ENCODE measurements at regions not wholly inside any gene's neighbourhood (a gene's known extent, or its start where the extent isn't known, plus 50 kb on each side); places are given as distances from the start of the nearest gene placed in this dataset.

DNA sequence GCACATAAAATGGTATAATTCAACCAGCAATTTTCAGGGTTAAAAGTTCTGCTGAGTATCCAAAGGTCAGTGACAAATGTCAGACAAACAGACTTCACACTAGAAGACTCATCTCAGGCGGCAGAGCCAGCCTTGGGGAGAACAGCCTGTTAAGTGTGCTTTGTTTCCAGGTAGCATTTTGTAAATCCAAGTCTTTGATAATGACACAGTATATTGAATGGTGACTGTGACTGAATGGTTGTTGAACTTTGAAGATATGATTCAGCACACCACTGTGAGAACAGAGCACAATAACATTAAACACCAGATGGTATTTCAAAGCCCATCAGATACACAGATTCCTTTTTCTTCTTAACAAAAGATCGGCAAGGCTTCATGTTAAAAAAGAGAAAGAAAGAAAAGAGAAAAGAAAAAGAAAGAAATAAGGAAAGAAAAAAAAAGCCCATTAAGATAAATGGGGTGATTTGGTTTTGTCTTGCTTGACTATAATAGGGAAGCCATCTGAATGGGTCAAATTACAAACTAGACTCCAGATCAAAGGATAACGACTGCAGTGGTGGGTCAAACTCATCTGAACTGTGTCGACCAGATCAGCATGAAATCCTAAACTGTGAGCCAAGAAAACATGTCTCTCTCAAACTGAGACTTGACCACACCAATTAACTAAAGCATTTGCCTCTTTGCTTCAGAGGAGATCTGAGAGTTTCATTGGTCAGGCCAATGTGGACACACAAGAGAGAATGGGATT lies 313.0 kb upstream of the ZNF608 start:
- no peak for TF ChIP-seq CTCF (IDR thresholded peaks at IDR 0.05; ENCODE audit: insufficient read depth in 1 of 2, low read depth in 1 of 2, low read length in 1 of 2, severe bottlenecking in 1 of 2, unreplicated experiment in 1 of 2)
- intact Hi-C loops (cut with micrococcal nuclease; ENCODE audit: unreplicated experiment): loop anchor here (1.0 kb wide), 1 partner anchor 48 kb away; no protein-coding TSS in a partner anchor
- Histone ChIP-seq H3K27me3 (replicated peaks; ENCODE audit: control insufficient read depth, insufficient read depth, low read length) (no peaks in the 10 kb centered on the region), H3K4me1 (peaks cover 11% of the 10 kb centered on the region), H3K4me3 (ENCODE audit: low read depth, low read length) (no peak overlapping the region), H3K9me3 (no peaks in the 10 kb centered on the region), H3K36me3 (ENCODE audit: control insufficient read depth, insufficient read depth, low read length) (no peaks in the 10 kb centered on the region)
- Mint-ChIP-seq H3K27me3 (ENCODE audit: insufficient read depth, unreplicated experiment) (no peaks in the 10 kb centered on the region), H3K4me3 (ENCODE audit: unreplicated experiment) (peak overlapping the region; percentile 19), H3K4me1 (ENCODE audit: low read depth, unreplicated experiment) (peaks cover 13% of the 10 kb centered on the region), H3K27ac (ENCODE audit: unreplicated experiment) (peak overlapping the region; percentile 37), H3K36me3 (ENCODE audit: insufficient read depth, unreplicated experiment) (no peaks in the 10 kb centered on the region), H3K9me3 (ENCODE audit: unreplicated experiment) (no peaks in the 10 kb centered on the region)
- DNase-seq: peak in 1 of 2 experiments; percentile 4
- CTCF ChIA-PET: no interaction called here
- BruUV-seq (replicated peaks): no TSS peak
- POLR2A ChIA-PET: no interaction called here

DNA sequence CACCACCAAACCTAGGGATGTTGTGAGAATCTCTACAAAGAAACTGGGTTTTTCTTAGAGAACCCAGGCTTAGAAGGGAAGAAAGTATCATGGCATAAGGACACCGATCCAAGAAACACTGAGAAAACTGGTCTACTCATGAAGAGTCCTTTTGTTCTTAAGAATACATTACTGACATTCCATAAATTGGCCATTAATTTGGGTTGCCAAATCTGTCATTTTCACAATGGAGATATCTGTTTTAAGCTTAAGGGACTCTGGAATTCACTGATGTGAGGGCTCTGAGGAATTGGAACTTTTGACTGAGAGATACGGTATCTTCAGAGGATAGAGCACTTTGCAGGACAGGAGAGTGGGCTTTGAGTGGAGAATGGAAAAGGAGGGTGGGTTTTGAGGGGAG lies 315.3 kb upstream of the ZNF608 start:
- DNase-seq: no peak
- peaks cover 11% of the 10 kb centered on the region for H3K4me1 ChIP-seq
- ChIA-PET POLR2A (no interaction called here), CTCF (no interaction called here)
- H3K27me3 ChIP-seq (replicated peaks; ENCODE audit: control insufficient read depth, insufficient read depth, low read length): no peaks in the 10 kb centered on the region
- no peaks in the 10 kb centered on the region for H3K27me3 Mint-ChIP-seq (ENCODE audit: insufficient read depth, unreplicated experiment)
- BruUV-seq (replicated peaks): no TSS peak
- peak overlapping the region; percentile 42 for H3K27ac Mint-ChIP-seq (ENCODE audit: unreplicated experiment)
- no peak for TF ChIP-seq CTCF (IDR thresholded peaks at IDR 0.05; ENCODE audit: insufficient read depth in 1 of 2, low read depth in 1 of 2, low read length in 1 of 2, severe bottlenecking in 1 of 2, unreplicated experiment in 1 of 2)
- no peak overlapping the region for H3K4me3 ChIP-seq (ENCODE audit: low read depth, low read length)
- no peaks in the 10 kb centered on the region for H3K36me3 ChIP-seq (ENCODE audit: control insufficient read depth, insufficient read depth, low read length)
- H3K9me3 Mint-ChIP-seq (ENCODE audit: unreplicated experiment): no peaks in the 10 kb centered on the region
- no peaks in the 10 kb centered on the region for H3K36me3 Mint-ChIP-seq (ENCODE audit: insufficient read depth, unreplicated experiment)
- H3K4me1 Mint-ChIP-seq (ENCODE audit: low read depth, unreplicated experiment): peaks cover 13% of the 10 kb centered on the region
- intact Hi-C loops (cut with micrococcal nuclease; ENCODE audit: unreplicated experiment): no loop called here
- no peak overlapping the region for H3K4me3 Mint-ChIP-seq (ENCODE audit: unreplicated experiment)
- no peaks in the 10 kb centered on the region for H3K9me3 ChIP-seq

- no peaks in the 10 kb centered on the region for H3K27me3 Mint-ChIP-seq (ENCODE audit: insufficient read depth, unreplicated experiment)
- H3K4me1 Mint-ChIP-seq (ENCODE audit: low read depth, unreplicated experiment): no peaks in the 10 kb centered on the region
- Histone ChIP-seq H3K4me1 (no peaks in the 10 kb centered on the region), H3K9me3 (no peaks in the 10 kb centered on the region), H3K36me3 (ENCODE audit: control insufficient read depth, insufficient read depth, low read length) (no peaks in the 10 kb centered on the region), H3K27me3 (replicated peaks; ENCODE audit: control insufficient read depth, insufficient read depth, low read length) (no peaks in the 10 kb centered on the region), H3K4me3 (ENCODE audit: low read depth, low read length) (no peak overlapping the region)
- peaks cover 9% of the 10 kb centered on the region for H3K9me3 Mint-ChIP-seq (ENCODE audit: unreplicated experiment)
- intact Hi-C loops (cut with micrococcal nuclease; ENCODE audit: unreplicated experiment): no loop called here
- DNase-seq: no peak
- TF ChIP-seq CTCF (IDR thresholded peaks at IDR 0.05; ENCODE audit: insufficient read depth in 1 of 2, low read depth in 1 of 2, low read length in 1 of 2, severe bottlenecking in 1 of 2, unreplicated experiment in 1 of 2): no peak
- H3K36me3 Mint-ChIP-seq (ENCODE audit: insufficient read depth, unreplicated experiment): no peaks in the 10 kb centered on the region
- H3K4me3 Mint-ChIP-seq (ENCODE audit: unreplicated experiment): no peak overlapping the region
- CTCF ChIA-PET: no interaction called here
- no TSS peak for BruUV-seq (replicated peaks)
- no peak overlapping the region for H3K27ac Mint-ChIP-seq (ENCODE audit: unreplicated experiment)
- POLR2A ChIA-PET: no interaction called here
These were observed 318.4 kb upstream of the ZNF608 start for GRCh38 chr5:125064621-125065438.
